Cardiac fibroblast (primary cell): ENCODE measurements at regions not wholly inside any gene's neighbourhood (a gene's known extent, or its start where the extent isn't known, plus 50 kb on each side); places are given as distances from the start of the nearest gene placed in this dataset.

Source experiments
- DNase-seq, 2 donors: peaks; one replicate each; pipeline versions ENCODE4 v3.0.0 to v3.0.0-alpha.2; 2010; ENCODE audit warnings: low read depth in 2 of 2
- H3K4me3 ChIP-seq, 2 donors: replicated peaks in 1 of 2; 1 replicate in 1 of 2; 2 replicates in 1 of 2; pipeline ENCODE4 v1.5.1; 2011; ENCODE audit warnings: low read depth in 2 of 2, low read length in 2 of 2, mild to moderate bottlenecking in 2 of 2, moderate library complexity in 1 of 2
- CTCF ChIP-seq: IDR thresholded peaks from one replicate; pipeline ENCODE4 v1.5.1; 2011; ENCODE audit warnings: low read depth, mild to moderate bottlenecking, low read length, inconsistent platforms

GRCh38 chr4:18297684-18298083 is 276.1 kb upstream of the LCORL start:
- no peak overlapping the region for H3K4me3 ChIP-seq
- DNase-seq: no peak
- no peak for TF ChIP-seq CTCF

GRCh38 chr4:18296411-18296810 is 274.9 kb upstream of the LCORL start:
- DNase-seq: no peak
- TF ChIP-seq CTCF: no peak
- no peak overlapping the region for H3K4me3 ChIP-seq

GRCh38 chr4:18294846-18295245 is 273.3 kb upstream of the LCORL start:
- no peak for DNase-seq
- no peak overlapping the region for H3K4me3 ChIP-seq
- TF ChIP-seq CTCF: no peak

- no peak overlapping the region for H3K4me3 ChIP-seq
- DNase-seq: no peak
- no peak for TF ChIP-seq CTCF
These were observed 272.5 kb upstream of the LCORL start for GRCh38 chr4:18294021-18294420.

- no peak for DNase-seq
- no peak overlapping the region for H3K4me3 ChIP-seq
- TF ChIP-seq CTCF: no peak
These were observed 270.9 kb upstream of the LCORL start for GRCh38 chr4:18292411-18292810.

GRCh38 chr4:18291981-18292380 is 270.4 kb upstream of the LCORL start:
- no peak overlapping the region for H3K4me3 ChIP-seq
- no peak for TF ChIP-seq CTCF
- no peak for DNase-seq

- no peak for TF ChIP-seq CTCF
- no peak for DNase-seq
- no peak overlapping the region for H3K4me3 ChIP-seq
These were observed 269.7 kb upstream of the LCORL start for GRCh38 chr4:18291256-18291655.
